Type B pancreatic cell (in vitro differentiated cells): ENCODE measurements at regions not wholly inside any gene's neighbourhood (a gene's known extent, or its start where the extent isn't known, plus 50 kb on each side); places are given as distances from the start of the nearest gene placed in this dataset.

ENCODE experiments used
- DNase-seq: peaks from one replicate; pipeline ENCODE4 v3.0.0; 2021; ENCODE audit warnings: mixed read lengths; ENCODE audit not compliant: unreplicated experiment; ENCODE audit errors: extremely low spot score
- H3K27ac Mint-ChIP-seq: 2 replicates; pipeline ENCODE4 v1.8.0; 2021; ENCODE audit warnings: mild to moderate bottlenecking, mixed read lengths
- H3K27me3 Mint-ChIP-seq: 2 replicates; pipeline ENCODE4 v1.8.0; 2021; ENCODE audit warnings: mixed read lengths
- H3K36me3 Mint-ChIP-seq: 2 replicates; pipeline ENCODE4 v1.8.0; 2021; ENCODE audit warnings: mixed read lengths
- H3K4me1 Mint-ChIP-seq: one replicate; pipeline ENCODE4 v1.8.0; 2021; ENCODE audit warnings: mixed read lengths; ENCODE audit not compliant: unreplicated experiment
- H3K4me3 Mint-ChIP-seq: 2 replicates; pipeline ENCODE4 v1.8.0; 2021; ENCODE audit warnings: mild to moderate bottlenecking, mixed read lengths
- H3K9me3 Mint-ChIP-seq: 2 replicates; pipeline ENCODE4 v1.8.0; 2021; ENCODE audit warnings: mixed read lengths
- TF ChIP-seq, protein P1 (sequence below): fragments of 200-600 bp; sonication (generic); conservative IDR thresholded peaks from 2 replicates; pipeline ENCODE4 v1.5.0; 2021; ENCODE audit warnings: antibody characterized with exemption, mild to moderate bottlenecking

DNA sequence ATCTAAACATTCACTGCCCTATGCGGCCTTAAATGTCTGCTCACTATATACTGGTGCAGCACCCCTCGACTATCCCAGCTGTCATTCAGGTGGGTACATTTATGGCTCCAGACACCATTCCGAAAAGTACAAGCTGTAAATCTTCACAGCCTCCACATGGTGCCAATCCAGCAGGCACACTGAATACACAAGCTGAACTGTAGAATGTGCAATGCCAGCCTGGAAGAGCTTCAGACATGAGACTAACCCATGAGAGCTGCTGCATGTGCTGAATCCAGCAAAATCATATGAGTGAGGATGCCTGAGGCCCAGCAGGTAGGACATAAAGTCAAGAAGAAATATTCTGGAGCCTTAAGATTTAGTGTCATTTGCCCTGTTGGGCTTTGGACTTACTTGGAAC, 483.8 kb upstream of the GRIA1 start:
- TF ChIP-seq, protein P1, sequence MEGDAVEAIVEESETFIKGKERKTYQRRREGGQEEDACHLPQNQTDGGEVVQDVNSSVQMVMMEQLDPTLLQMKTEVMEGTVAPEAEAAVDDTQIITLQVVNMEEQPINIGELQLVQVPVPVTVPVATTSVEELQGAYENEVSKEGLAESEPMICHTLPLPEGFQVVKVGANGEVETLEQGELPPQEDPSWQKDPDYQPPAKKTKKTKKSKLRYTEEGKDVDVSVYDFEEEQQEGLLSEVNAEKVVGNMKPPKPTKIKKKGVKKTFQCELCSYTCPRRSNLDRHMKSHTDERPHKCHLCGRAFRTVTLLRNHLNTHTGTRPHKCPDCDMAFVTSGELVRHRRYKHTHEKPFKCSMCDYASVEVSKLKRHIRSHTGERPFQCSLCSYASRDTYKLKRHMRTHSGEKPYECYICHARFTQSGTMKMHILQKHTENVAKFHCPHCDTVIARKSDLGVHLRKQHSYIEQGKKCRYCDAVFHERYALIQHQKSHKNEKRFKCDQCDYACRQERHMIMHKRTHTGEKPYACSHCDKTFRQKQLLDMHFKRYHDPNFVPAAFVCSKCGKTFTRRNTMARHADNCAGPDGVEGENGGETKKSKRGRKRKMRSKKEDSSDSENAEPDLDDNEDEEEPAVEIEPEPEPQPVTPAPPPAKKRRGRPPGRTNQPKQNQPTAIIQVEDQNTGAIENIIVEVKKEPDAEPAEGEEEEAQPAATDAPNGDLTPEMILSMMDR: no peak
- peaks cover 9% of the 10 kb centered on the region for H3K9me3 Mint-ChIP-seq
- H3K36me3 Mint-ChIP-seq: no peaks in the 10 kb centered on the region
- H3K27me3 Mint-ChIP-seq: no peaks in the 10 kb centered on the region
- H3K27ac Mint-ChIP-seq: no peak overlapping the region
- no peak for DNase-seq
- no peaks in the 10 kb centered on the region for H3K4me1 Mint-ChIP-seq
- H3K4me3 Mint-ChIP-seq: no peak overlapping the region

DNA sequence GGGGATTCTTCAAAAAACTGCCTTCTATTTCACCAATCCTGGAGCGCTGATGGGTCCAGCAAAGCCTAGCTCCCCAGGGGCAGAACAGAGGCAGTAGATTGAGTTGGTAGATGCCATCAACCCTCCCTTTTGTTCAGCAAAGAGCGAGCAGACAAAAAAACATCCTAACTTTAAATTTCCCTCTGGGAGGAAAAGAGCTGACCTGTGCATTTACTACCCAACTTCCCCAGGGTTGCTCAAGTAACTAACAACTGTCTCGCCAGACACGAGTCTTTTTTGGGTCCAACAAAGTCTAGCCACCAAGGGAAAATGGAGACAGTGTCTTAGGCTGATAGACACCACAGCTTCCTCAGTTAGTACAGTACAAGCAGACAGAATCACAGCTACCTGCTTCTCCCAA, 476.3 kb upstream of the GRIA1 start:
- DNase-seq: no peak
- Mint-ChIP-seq H3K4me3 (no peak overlapping the region), H3K9me3 (no peaks in the 10 kb centered on the region), H3K27ac (no peak overlapping the region), H3K36me3 (no peaks in the 10 kb centered on the region), H3K4me1 (no peaks in the 10 kb centered on the region), H3K27me3 (no peaks in the 10 kb centered on the region)
- TF ChIP-seq, protein P1: no peak

DNA sequence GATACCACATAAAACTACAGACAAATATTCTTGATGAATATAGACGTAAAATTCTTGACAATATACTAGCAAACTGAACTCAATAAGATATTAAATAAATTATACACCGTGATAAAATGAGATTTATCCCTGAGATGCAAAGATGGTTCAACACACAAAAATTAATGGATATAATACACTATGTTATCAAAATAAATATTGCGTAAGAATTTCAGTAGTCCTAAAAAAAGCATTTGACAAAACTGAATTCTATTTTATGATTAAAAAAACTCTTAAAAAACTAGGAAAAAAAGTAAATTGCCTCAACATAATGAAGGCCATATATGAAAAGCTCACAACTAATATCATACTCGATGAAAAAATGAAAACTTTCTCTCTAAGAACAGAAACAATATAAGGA, 472.3 kb upstream of the GRIA1 start:
- H3K27ac Mint-ChIP-seq: no peak overlapping the region
- TF ChIP-seq, protein P1: no peak
- no peak overlapping the region for H3K4me3 Mint-ChIP-seq
- H3K9me3 Mint-ChIP-seq: peaks cover 5% of the 10 kb centered on the region
- no peak for DNase-seq
- no peaks in the 10 kb centered on the region for H3K27me3 Mint-ChIP-seq
- no peaks in the 10 kb centered on the region for H3K36me3 Mint-ChIP-seq
- H3K4me1 Mint-ChIP-seq: no peaks in the 10 kb centered on the region

DNA sequence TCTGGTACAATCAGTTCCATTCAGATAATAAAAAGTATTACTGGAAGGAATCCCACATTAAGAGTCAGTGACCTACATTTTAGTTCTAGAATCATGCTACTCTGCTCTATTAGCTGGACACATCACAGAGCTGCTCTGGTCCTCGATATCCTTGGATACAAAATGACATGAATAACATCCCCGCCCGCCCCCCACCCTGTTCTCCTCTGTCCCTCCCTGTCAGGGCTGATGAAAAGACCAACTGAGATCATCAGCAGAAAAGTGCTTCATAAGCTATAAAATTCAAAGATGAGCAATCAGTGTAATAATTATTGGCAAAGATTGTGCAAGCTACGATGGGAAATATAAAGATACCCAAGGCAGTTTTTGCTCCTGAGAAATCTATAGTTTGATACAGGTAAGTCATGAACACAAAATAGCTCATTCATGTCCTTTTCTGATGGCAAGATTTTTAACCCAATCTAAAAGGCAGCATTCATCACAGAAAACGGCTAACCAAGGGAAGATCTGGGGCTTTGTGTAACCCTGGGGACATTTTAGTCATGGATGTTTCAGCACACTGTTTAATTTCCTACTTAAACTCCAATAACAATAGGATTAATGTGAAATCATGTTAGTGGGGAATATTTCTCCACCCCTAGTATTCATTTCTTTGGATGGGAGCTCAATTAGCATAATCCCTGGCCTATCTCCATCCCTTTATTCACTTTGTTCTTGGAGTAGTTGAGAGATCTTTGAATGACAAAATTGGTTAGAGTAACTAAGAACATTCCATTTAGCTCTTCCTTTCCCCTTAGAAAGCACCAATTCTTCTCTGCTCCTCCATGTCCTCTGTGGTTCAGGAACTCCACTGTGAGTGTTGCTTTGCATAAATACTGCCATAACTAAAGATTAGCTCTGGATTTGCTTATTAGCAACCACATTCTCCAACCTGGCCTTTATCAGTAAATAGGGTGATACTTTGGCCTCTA, 459.4 kb upstream of the GRIA1 start:
- H3K9me3 Mint-ChIP-seq: no peaks in the 10 kb centered on the region
- no peak overlapping the region for H3K4me3 Mint-ChIP-seq
- no peaks in the 10 kb centered on the region for H3K27me3 Mint-ChIP-seq
- H3K27ac Mint-ChIP-seq: no peak overlapping the region
- DNase-seq: no peak
- H3K36me3 Mint-ChIP-seq: no peaks in the 10 kb centered on the region
- H3K4me1 Mint-ChIP-seq: no peaks in the 10 kb centered on the region
- TF ChIP-seq, protein P1: no peak

DNA sequence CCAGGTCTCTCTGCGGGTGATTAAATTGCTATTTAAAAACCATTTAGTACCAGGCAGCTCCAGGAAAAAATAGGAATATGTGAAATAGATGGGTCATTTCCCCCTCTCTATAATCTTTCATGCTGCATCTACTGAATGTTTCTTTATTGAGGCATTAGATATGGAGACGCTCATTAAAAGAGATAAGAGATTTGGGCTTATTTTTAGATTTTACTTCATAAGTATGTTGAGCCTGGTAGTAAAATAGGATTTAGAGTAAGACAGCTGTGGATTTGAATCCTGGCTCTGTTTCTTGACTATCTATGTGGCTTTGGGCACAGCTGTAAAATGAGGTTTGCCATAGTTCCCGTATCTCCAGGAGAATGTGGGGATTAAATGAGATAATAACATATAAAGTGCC, 451.0 kb upstream of the GRIA1 start:
- DNase-seq: no peak
- Mint-ChIP-seq H3K4me1 (no peaks in the 10 kb centered on the region), H3K27ac (no peak overlapping the region), H3K36me3 (no peaks in the 10 kb centered on the region), H3K9me3 (no peaks in the 10 kb centered on the region), H3K27me3 (no peaks in the 10 kb centered on the region), H3K4me3 (no peak overlapping the region)
- TF ChIP-seq, protein P1: no peak
